Heart left ventricle (tissue), 13 donors: ENCODE measurements at regions not wholly inside any gene's neighbourhood (a gene's known extent, or its start where the extent isn't known, plus 50 kb on each side); places are given as distances from the start of the nearest gene placed in this dataset.

Source experiments
- POLR2A ChIP-seq, 2 donors: fragments of 450-650 bp; IDR thresholded peaks; one replicate each; pipeline ENCODE4 v1.6.1; 2017; ENCODE audit warnings: antibody characterized with exemption in 2 of 2, mild to moderate bottlenecking in 2 of 2, moderate library complexity in 2 of 2
- TF ChIP-seq, protein P1 (sequence below), 12 donors: fragments of 200-600 bp; sonication (generic) in 4 of 12; IDR thresholded peaks; one replicate each; pipeline versions ENCODE4 v1.5.0 to v1.8.0; 2018 to 2022; ENCODE audit warnings: antibody characterized with exemption in 12 of 12, mild to moderate bottlenecking in 5 of 12
- donor health status: ischemic (EF 13 %, LVEDD 7.1; RV severe dilation, severe dysfunction).
- donor health status: DM: no; HTN: yes; CAD: no.
- donor health status: DM: no; HTN: no; CAD: no.
- donor health status: ischemic (EF 25% LVEDD 6.9; RV normal size, moderate dysfunction).
- donor health status: ischemic (EF 25% LVEDD 5.7; RV mildly dilated, moderate dysfunction).
- donor health status: ischemic (EF 35%, LVEDD 5.7; RV mildly dilated, moderate dysfunction).
- donor health status: nonischemic (EF 11% LVEDD 7.7; RV severe dilation, severe dysfunction).
- donor health status: DM: yes; HTN: yes; CAD: no.
- donor health status: PGD.
- donor health status: ischemic (EF 29% LVEDD 5.4; RV normal size, mild dysfunction).
- donor health status: nonischemic (EF 23%, LVEDD 6.1; RV moderate dilation, normal function).

DNA sequence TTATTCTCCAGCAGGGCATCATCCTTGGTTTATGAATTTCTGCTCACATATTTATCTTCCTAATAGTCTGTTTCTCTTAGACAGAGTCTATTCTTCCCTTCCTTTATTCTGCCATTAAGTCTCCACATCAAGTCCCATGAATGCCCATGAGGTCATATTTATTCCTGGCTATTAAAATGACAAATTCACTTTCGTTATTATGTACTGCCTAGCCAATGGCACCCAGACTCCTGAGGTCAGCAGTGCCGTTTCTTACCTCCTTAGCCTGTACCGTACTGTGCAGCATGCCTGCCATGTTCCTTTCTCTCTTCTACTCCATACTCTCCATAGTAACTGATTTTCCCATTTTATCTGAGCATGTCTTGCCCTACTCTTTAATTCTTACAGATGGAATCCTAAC lies 82.3 kb upstream of the SPTBN1 start:
- TF ChIP-seq, protein P1, sequence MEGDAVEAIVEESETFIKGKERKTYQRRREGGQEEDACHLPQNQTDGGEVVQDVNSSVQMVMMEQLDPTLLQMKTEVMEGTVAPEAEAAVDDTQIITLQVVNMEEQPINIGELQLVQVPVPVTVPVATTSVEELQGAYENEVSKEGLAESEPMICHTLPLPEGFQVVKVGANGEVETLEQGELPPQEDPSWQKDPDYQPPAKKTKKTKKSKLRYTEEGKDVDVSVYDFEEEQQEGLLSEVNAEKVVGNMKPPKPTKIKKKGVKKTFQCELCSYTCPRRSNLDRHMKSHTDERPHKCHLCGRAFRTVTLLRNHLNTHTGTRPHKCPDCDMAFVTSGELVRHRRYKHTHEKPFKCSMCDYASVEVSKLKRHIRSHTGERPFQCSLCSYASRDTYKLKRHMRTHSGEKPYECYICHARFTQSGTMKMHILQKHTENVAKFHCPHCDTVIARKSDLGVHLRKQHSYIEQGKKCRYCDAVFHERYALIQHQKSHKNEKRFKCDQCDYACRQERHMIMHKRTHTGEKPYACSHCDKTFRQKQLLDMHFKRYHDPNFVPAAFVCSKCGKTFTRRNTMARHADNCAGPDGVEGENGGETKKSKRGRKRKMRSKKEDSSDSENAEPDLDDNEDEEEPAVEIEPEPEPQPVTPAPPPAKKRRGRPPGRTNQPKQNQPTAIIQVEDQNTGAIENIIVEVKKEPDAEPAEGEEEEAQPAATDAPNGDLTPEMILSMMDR (IDR thresholded peaks at IDR 0.05) = no peak
- TF ChIP-seq POLR2A (IDR thresholded peaks at IDR 0.05) = no peak
